Pancreas (tissue), 10 donors: ENCODE measurements at regions not wholly inside any gene's neighbourhood (a gene's known extent, or its start where the extent isn't known, plus 50 kb on each side); places are given as distances from the start of the nearest gene placed in this dataset.
"Not testable (repeated sequence)": the region's sequence is repeated elsewhere in the genome, so short reads cannot be mapped to it uniquely, and the experiment has no call there.

ENCODE experiments used
- ATAC-seq, 4 donors: fragments of 200-7000 bp; cut with Tn5 transposase; one replicate each; pipeline versions ENCODE4 v1.8.0 to v1.9.1; 2020; ENCODE audit warnings: mild to moderate bottlenecking in 4 of 4, moderate library complexity in 4 of 4
- DNase-seq, 6 donors: peaks; one replicate each; pipeline ENCODE4 v3.0.0-alpha.2; 2020
- FAIRE-seq: peaks from 2 replicates; lab custom pipeline; 2012; peaks lifted over from hg19 to GRCh38; lab: Jason Lieb, UNC
- H3K27ac ChIP-seq, 4 donors: fragments of 200-600 bp; sonication (generic); 1 replicate in 3 of 4; 2 replicates in 1 of 4; pipeline versions ENCODE4 v1.5.0 to v1.8.0; 2020
- H3K27me3 ChIP-seq, 4 donors: fragments of 200-600 bp; one replicate each; pipeline ENCODE4 v1.8.0; 2021
- H3K36me3 ChIP-seq, 3 donors: fragments of 200-600 bp; sonication (generic) in 1 of 3; one replicate each; pipeline versions ENCODE4 v1.5.0 to v1.8.0; 2020 to 2021
- H3K4me1 ChIP-seq, 3 donors: fragments of 200-600 bp; one replicate each; pipeline ENCODE4 v1.8.0; 2021
- H3K4me3 ChIP-seq, 4 donors: fragments of 200-600 bp; sonication (generic) in 2 of 4; one replicate each; pipeline versions ENCODE4 v1.5.0 to v1.8.0; 2020 to 2021
- H3K9me3 ChIP-seq, 4 donors: fragments of 200-600 bp; one replicate each; pipeline ENCODE4 v1.8.0; 2021
- WGBS, 2 donors: extraction: QIAGEN DNeasy Blood & Tissue Kit; methylation state at CpG; one replicate each; pipeline ENCODE4 v1.1.7; 2013; 5-methylcytosine and 5-hydroxymethylcytosine counted together
- intact Hi-C, 3 donors: fragments of 100-400 bp; cut with DNase I; formaldehyde crosslinking; loops; one replicate each; pipeline versions ENCODE4 v1.11.1 to v1.14.2; 2022
- TF ChIP-seq, protein P1 (sequence below), 4 donors: fragments of 200-600 bp; sonication (generic) in 3 of 4; IDR thresholded peaks; one replicate each; pipeline versions ENCODE4 v1.5.0 to v1.8.0; 2021; ENCODE audit warnings: antibody characterized with exemption in 4 of 4
- donor health status: healthy with polysubstance abuse.
- donor health status: DM: no; HTN: no; CAD: no; lungs with moderate emphysema.
- donor health status: DM: no; HTN: no; CAD: no.
- donor health status: control.
- donor health status: control.
- donor health status: Bipolar disorder and iron deficiency.
- donor health status: DM: yes; HTN: yes; CAD: no.
- donor health status: DM: no; HTN: no; CAD: no.
- donor health status: DM: no; HTN: no; CAD: no.
- donor health status: DM: yes; HTN: yes; CAD: no.

DNA sequence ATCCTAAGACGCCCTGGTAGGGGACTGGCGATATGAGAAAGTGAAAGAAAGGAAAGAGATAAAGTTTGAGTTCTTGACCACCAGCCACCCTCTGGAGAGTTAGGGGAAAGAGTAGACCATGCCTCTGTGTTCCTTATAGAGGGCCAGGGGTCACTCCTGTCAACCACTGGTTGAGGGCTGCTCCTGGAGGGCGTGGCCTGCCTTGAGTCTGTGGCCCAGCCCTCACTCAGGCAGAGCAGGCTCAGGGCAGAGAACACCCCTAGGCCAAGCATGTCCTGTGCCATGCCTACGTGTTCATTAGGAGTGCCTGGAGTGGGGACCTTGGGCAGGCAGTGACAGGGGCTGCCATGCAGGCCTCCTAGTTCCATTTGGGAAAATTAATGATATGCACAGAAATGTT, 161.1 kb upstream of the EPB41L3 start:
- WGBS, 2 donors, result 32 to 60% methylated on average over 3 to 4 of the region's 4 CpGs
- Histone ChIP-seq H3K9me3 (no peaks in the 10 kb centered on the region), H3K27me3 (peaks cover 0 to 4% (median 0%) of the 10 kb centered on the region in 4 donors), H3K27ac (no peak overlapping the region), H3K4me3 (no peak overlapping the region), H3K36me3 (no peaks in the 10 kb centered on the region), H3K4me1 (no peaks in the 10 kb centered on the region)
- intact Hi-C loops, result no loop called here
- ATAC-seq (no peak), FAIRE-seq (no peak), DNase-seq (no peak)
- TF ChIP-seq, protein P1, sequence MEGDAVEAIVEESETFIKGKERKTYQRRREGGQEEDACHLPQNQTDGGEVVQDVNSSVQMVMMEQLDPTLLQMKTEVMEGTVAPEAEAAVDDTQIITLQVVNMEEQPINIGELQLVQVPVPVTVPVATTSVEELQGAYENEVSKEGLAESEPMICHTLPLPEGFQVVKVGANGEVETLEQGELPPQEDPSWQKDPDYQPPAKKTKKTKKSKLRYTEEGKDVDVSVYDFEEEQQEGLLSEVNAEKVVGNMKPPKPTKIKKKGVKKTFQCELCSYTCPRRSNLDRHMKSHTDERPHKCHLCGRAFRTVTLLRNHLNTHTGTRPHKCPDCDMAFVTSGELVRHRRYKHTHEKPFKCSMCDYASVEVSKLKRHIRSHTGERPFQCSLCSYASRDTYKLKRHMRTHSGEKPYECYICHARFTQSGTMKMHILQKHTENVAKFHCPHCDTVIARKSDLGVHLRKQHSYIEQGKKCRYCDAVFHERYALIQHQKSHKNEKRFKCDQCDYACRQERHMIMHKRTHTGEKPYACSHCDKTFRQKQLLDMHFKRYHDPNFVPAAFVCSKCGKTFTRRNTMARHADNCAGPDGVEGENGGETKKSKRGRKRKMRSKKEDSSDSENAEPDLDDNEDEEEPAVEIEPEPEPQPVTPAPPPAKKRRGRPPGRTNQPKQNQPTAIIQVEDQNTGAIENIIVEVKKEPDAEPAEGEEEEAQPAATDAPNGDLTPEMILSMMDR (IDR thresholded peaks at IDR 0.05), result no peak

DNA sequence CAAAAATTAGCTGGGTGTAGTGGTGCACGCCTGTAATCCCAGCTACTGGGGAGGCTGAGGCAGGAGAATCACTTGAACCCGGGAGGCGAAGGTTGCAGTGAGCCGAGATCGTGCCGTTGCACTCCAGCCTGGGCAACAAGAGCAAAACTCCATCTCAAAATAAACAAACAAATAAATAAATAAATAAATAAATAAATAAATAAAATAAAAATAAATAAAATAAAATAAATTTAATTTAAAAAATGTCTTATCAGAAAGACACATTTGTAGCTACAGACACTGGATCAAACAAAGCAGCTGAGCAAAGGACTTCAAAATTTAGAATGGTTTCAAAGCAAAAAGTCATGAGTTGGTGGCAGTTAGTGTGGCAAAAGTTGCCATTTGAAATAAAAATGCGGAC, 158.2 kb upstream of the EPB41L3 start:
- H3K4me3 ChIP-seq, H3K9me3 ChIP-seq, DNase-seq, H3K27ac ChIP-seq, intact Hi-C loops, H3K27me3 ChIP-seq, ATAC-seq, H3K36me3 ChIP-seq, H3K4me1 ChIP-seq, FAIRE-seq: not testable (repeated sequence)
- WGBS, 2 donors, result 85 to 86% methylated on average over 2 to 7 of the region's 7 CpGs

DNA sequence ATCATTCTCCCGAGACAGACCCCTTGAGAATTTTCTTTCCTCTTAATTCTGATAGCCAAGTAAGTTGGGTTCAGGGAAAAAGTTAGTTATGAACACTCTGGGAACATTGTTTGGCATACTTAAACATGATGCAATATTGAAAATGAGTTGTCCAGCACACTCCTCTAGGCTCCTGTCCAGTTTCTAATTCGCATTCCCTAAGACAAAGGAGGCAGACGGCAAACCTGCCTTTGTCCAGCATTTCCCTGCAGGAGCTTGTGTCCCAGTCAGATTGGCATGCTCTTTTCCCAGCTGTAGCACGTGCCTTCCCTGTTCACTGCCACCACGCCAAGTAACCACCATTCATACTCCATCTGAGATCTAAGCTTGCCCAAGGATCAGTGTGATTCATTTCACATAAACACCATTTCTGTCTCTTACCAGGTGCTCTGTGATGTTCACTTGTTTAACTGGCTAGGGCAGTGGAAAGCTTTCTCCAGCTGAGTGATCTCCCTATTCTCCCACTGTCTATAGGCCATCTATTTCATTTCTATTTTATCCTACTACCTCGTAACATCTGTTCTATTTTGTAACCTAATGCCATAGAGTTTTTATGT, 150.0 kb upstream of the EPB41L3 start:
- Histone ChIP-seq H3K4me1 (no peaks in the 10 kb centered on the region), H3K9me3 (no peaks in the 10 kb centered on the region), H3K36me3 (no peaks in the 10 kb centered on the region), H3K4me3 (no peak overlapping the region), H3K27ac (no peak overlapping the region), H3K27me3 (no peaks in the 10 kb centered on the region)
- no peak for FAIRE-seq
- peak in 1 of 4 donors; percentile 35 for ATAC-seq
- 42 to 59% methylated on average over 6 of the region's 6 CpGs for WGBS, 2 donors
- intact Hi-C loops, result no loop called here
- TF ChIP-seq, protein P1 (IDR thresholded peaks at IDR 0.05), result no peak
- no peak for DNase-seq

DNA sequence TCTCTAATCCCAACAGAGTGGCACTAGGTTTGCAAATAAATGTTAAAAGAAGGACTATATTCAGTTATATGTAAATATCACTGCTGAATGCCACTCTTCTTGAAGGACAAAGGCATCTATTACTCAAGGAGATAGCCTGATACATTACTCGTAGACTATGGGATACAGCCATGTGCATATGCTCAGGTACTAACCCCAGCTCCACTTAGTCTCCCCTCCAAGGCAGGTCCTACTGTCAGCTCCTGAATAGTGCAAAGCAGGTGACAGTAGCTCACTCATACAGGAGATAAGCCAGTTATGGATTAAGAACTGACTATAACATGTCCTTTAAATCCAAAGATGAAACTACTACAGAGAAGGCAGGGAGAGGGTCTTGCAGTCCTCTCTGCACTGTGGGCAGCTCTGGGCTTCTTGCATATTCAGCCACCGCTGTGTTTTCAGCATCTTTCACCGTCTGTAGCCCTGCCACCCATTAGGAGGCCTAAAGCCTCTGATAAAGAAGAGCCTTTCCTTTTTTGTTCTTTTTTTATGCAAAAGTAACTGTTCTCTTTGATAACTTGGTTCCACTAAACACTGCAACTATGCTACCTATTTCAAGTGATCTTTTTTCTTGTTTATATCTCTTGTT, 135.1 kb upstream of the EPB41L3 start:
- DNase-seq (no peak), ATAC-seq (no peak), FAIRE-seq (no peak)
- H3K4me1 ChIP-seq, result no peaks in the 10 kb centered on the region
- TF ChIP-seq, protein P1 (IDR thresholded peaks at IDR 0.05), result no peak
- WGBS, 2 donors, result 20 to 28% methylated on average over 3 of the region's 3 CpGs
- no peaks in the 10 kb centered on the region for H3K36me3 ChIP-seq
- no peaks in the 10 kb centered on the region for H3K27me3 ChIP-seq
- H3K4me3 ChIP-seq, result no peak overlapping the region
- H3K9me3 ChIP-seq, result no peaks in the 10 kb centered on the region
- no peak overlapping the region for H3K27ac ChIP-seq
- intact Hi-C loops, result no loop called here

DNA sequence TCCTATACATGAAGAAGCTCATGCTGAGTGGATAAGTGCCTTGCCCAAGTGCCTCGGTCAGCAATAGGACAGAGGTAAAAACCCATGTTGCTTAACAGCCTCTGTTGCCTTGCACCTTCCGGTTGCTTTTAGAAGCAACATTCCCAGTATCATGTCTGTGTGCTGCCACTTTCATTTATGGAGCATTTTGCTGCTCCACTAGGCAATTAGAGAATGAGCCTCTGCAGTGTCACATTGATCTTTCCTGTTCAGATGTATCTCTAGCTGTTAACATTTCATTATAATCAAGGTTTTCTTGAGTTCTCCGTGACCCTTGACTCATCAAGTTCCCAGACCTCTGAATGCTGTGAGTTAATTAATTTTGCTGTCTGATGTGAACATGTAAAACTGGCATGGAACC, 134.5 kb upstream of the EPB41L3 start:
- no peaks in the 10 kb centered on the region for H3K4me1 ChIP-seq
- no peaks in the 10 kb centered on the region for H3K36me3 ChIP-seq
- 45 to 51% methylated on average over 3 of the region's 3 CpGs for WGBS, 2 donors
- TF ChIP-seq, protein P1 (IDR thresholded peaks at IDR 0.05), result no peak
- H3K9me3 ChIP-seq, result no peaks in the 10 kb centered on the region
- H3K4me3 ChIP-seq, result no peak overlapping the region
- FAIRE-seq (no peak), ATAC-seq (no peak), DNase-seq (no peak)
- H3K27ac ChIP-seq, result no peak overlapping the region
- no peaks in the 10 kb centered on the region for H3K27me3 ChIP-seq
- intact Hi-C loops, result no loop called here
